ENCODE measurements at regions not wholly inside any gene's neighbourhood (a gene's known extent, or its start where the extent isn't known, plus 50 kb on each side); places are given as distances from the start of the nearest gene placed in this dataset.

DNA sequence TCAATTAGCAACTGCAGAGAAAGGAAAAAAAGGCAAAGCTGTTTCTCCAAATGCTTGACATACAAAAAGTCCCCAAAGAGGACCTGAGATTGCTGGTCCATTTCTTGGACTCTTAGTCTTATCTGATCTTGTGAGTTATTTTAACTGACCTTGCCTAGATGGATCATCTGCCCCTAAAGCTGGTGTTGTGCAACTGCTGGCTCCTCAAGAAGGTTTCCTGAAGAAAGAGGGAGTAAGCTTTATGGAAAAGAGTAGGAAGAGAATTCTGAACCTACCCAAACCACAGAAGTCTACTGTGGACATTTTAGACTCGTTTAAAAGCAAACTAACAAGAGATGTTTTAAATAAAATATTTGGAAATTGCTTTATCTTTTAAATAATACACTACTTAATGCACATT, 140.0 kb upstream of the HS3ST3A1 start:
- Mint-ChIP-seq H3K27ac (ENCODE audit: unreplicated experiment) (no peak overlapping the region), H3K4me3 (ENCODE audit: unreplicated experiment) (no peak overlapping the region), H3K36me3 (ENCODE audit: unreplicated experiment) (no peaks in the 10 kb centered on the region), H3K27me3 (ENCODE audit: unreplicated experiment) (no peaks in the 10 kb centered on the region), H3K9me3 (ENCODE audit: unreplicated experiment) (no peaks in the 10 kb centered on the region), H3K4me1 (ENCODE audit: low read depth, unreplicated experiment) (no peaks in the 10 kb centered on the region)
- no peak for TF ChIP-seq CTCF (IDR thresholded peaks at IDR 0.05; ENCODE audit: partially characterized antibody, unreplicated experiment)
- DNase-seq, result no peak

DNA sequence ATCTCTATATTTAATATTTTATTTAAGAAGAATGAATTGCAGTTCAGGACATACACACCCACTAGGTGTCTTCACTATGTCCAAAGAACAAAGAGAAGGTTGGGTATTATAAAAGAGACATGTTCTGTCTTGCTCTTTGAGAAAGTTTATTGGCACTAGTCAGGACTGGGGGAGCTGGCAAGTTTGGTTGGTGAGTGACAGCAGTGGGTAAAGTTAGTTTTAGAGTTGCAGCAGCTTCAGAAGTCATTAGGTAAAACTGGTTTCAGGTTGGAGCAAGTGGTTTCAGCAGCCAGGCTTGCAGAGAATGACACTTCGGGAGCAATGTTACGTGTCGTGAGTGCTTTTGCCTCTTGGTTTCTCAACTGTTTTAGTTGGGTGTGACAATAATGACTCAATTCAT, 142.2 kb upstream of the HS3ST3A1 start:
- TF ChIP-seq CTCF (IDR thresholded peaks at IDR 0.05; ENCODE audit: partially characterized antibody, unreplicated experiment), result no peak
- no peak for DNase-seq
- Mint-ChIP-seq H3K27ac (ENCODE audit: unreplicated experiment) (no peak overlapping the region), H3K27me3 (ENCODE audit: unreplicated experiment) (no peaks in the 10 kb centered on the region), H3K9me3 (ENCODE audit: unreplicated experiment) (peaks cover 1% of the 10 kb centered on the region), H3K4me1 (ENCODE audit: low read depth, unreplicated experiment) (no peaks in the 10 kb centered on the region), H3K36me3 (ENCODE audit: unreplicated experiment) (peaks cover 8% of the 10 kb centered on the region), H3K4me3 (ENCODE audit: unreplicated experiment) (no peak overlapping the region)

DNA sequence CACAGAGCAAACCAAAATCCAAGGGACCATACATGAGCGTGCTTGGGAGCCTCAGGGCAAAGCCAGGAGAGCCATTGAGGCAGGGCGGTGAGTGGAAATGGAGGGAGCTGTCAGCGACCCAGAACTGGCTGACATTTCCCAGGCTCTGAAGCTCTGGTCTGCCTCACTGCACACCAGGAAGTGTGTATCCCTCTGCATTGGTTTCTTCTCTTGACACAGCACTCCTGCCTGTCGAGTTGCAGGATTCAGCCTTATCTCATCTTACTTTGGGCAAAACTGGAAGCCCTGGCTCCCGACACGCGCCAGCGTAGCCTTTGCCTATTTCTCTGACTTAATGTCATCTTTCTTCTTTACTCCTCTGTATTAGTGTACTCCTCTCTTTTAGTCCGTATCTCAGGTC, 144.7 kb upstream of the HS3ST3A1 start:
- no peaks in the 10 kb centered on the region for H3K27me3 Mint-ChIP-seq (ENCODE audit: unreplicated experiment)
- no peak overlapping the region for H3K27ac Mint-ChIP-seq (ENCODE audit: unreplicated experiment)
- H3K36me3 Mint-ChIP-seq (ENCODE audit: unreplicated experiment), result peaks cover 11% of the 10 kb centered on the region
- peaks cover 3% of the 10 kb centered on the region for H3K9me3 Mint-ChIP-seq (ENCODE audit: unreplicated experiment)
- no peak for DNase-seq
- no peak overlapping the region for H3K4me3 Mint-ChIP-seq (ENCODE audit: unreplicated experiment)
- TF ChIP-seq CTCF (IDR thresholded peaks at IDR 0.05; ENCODE audit: partially characterized antibody, unreplicated experiment), result no peak
- H3K4me1 Mint-ChIP-seq (ENCODE audit: low read depth, unreplicated experiment), result peaks cover 14% of the 10 kb centered on the region

- no peak for DNase-seq
- Mint-ChIP-seq H3K27me3 (ENCODE audit: unreplicated experiment) (no peaks in the 10 kb centered on the region), H3K4me3 (ENCODE audit: unreplicated experiment) (no peak overlapping the region), H3K9me3 (ENCODE audit: unreplicated experiment) (peaks cover 5% of the 10 kb centered on the region), H3K36me3 (ENCODE audit: unreplicated experiment) (peaks cover 11% of the 10 kb centered on the region), H3K4me1 (ENCODE audit: low read depth, unreplicated experiment) (peaks cover 16% of the 10 kb centered on the region), H3K27ac (ENCODE audit: unreplicated experiment) (no peak overlapping the region)
- no peak for TF ChIP-seq CTCF (IDR thresholded peaks at IDR 0.05; ENCODE audit: partially characterized antibody, unreplicated experiment)
Observed at GRCh38 chr17:13749166-13749890, 147.6 kb upstream of the HS3ST3A1 start.

DNA sequence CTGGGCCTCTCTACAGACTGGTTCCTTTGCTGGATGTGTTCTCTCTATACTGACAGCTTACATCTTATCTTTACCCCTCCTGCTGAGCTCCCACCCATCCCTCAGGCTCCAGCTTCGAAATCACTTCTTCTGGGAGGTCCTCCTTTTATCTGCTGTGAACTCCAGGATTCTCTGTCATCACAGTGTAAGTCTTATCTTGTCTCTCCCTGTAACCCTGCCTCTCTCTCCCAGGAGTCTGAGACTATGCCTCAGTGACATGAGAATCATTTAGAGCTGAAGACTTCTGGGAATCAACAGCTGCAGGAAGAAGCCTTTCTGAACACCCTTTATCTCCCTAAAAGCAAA, 148.1 kb upstream of the HS3ST3A1 start:
- peaks cover 5% of the 10 kb centered on the region for H3K9me3 Mint-ChIP-seq (ENCODE audit: unreplicated experiment)
- no peak for DNase-seq
- H3K27ac Mint-ChIP-seq (ENCODE audit: unreplicated experiment), result no peak overlapping the region
- no peaks in the 10 kb centered on the region for H3K27me3 Mint-ChIP-seq (ENCODE audit: unreplicated experiment)
- TF ChIP-seq CTCF (IDR thresholded peaks at IDR 0.05; ENCODE audit: partially characterized antibody, unreplicated experiment), result no peak
- H3K4me1 Mint-ChIP-seq (ENCODE audit: low read depth, unreplicated experiment), result peaks cover 16% of the 10 kb centered on the region
- H3K4me3 Mint-ChIP-seq (ENCODE audit: unreplicated experiment), result no peak overlapping the region
- peaks cover 11% of the 10 kb centered on the region for H3K36me3 Mint-ChIP-seq (ENCODE audit: unreplicated experiment)
